ENCODE measurements at regions not wholly inside any gene's neighbourhood (a gene's known extent, or its start where the extent isn't known, plus 50 kb on each side); places are given as distances from the start of the nearest gene placed in this dataset.

DNA sequence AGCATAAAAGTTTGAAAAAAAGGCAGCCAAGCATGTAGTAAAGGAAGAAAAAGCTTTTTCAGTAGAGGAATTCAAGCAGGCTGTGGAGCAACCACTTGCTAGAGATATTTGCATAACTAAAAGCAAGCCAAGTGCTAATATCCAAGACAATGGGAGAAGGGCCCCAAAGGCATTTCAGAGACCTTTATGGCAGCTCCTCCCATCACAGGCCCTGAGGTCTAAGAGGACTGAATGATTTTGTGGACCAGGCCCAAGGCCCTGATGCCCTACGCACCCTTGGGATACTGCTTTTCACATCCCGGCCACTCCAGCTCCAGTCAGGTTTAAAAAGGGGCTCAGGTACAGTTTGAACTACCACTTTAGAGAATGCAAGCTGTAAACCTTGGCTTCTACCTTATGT, 261.7 kb upstream of the SEMA3C start:
- Histone ChIP-seq H3K9me3 (no peaks in the 10 kb centered on the region), H3K27me3 (no peaks in the 10 kb centered on the region), H3K4me1 (no peaks in the 10 kb centered on the region), H3K4me3 (no peak overlapping the region), H3K27ac (no peak overlapping the region), H3K36me3 (no peaks in the 10 kb centered on the region)
- no peak for DNase-seq (ENCODE audit: low spot score in 2 of 2)
- 100% methylated on average over 2 of the region's 2 CpGs for WGBS
- TF ChIP-seq, protein P1, sequence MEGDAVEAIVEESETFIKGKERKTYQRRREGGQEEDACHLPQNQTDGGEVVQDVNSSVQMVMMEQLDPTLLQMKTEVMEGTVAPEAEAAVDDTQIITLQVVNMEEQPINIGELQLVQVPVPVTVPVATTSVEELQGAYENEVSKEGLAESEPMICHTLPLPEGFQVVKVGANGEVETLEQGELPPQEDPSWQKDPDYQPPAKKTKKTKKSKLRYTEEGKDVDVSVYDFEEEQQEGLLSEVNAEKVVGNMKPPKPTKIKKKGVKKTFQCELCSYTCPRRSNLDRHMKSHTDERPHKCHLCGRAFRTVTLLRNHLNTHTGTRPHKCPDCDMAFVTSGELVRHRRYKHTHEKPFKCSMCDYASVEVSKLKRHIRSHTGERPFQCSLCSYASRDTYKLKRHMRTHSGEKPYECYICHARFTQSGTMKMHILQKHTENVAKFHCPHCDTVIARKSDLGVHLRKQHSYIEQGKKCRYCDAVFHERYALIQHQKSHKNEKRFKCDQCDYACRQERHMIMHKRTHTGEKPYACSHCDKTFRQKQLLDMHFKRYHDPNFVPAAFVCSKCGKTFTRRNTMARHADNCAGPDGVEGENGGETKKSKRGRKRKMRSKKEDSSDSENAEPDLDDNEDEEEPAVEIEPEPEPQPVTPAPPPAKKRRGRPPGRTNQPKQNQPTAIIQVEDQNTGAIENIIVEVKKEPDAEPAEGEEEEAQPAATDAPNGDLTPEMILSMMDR (IDR thresholded peaks at IDR 0.05), result no peak
- TF ChIP-seq POLR2A (IDR thresholded peaks at IDR 0.05) (no peak), POLR2AphosphoS5 (IDR thresholded peaks at IDR 0.05) (no peak), EP300 (IDR thresholded peaks at IDR 0.05) (no peak)

DNA sequence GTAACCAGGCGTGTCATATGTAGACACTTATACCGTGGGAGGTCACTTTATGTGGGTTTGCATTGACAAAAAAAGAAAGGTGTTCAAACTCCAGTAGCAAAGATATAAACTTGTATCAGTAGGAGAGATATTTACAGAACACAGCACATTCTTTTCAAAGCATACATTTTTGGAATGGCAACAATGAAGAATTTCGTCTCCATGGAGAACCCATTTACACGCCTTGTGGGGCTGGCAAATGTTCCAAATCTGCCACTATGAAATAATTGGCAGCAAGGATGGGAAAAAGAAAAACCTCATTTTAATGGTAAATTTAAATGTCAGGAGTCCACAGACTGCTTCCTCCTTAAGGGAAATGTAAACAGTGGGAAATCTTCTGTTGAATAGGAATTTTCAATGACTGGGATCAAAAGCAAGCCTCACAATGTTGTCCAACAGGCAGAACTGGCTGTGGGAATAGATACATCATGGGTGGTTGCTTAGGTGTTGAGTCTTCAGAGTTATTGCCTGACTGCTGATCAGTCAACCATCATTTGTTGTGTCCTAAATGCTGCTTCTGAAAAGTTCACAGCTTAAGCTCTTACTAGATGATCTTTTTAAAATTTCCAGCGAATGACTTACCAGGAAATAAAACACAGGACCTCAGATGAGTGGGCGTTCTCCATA, 256.6 kb upstream of the SEMA3C start:
- Histone ChIP-seq H3K4me3 (no peak overlapping the region), H3K9me3 (no peaks in the 10 kb centered on the region), H3K27me3 (no peaks in the 10 kb centered on the region), H3K4me1 (no peaks in the 10 kb centered on the region), H3K27ac (no peak overlapping the region), H3K36me3 (no peaks in the 10 kb centered on the region)
- TF ChIP-seq POLR2A (IDR thresholded peaks at IDR 0.05), result no peak
- WGBS, result 55% methylated on average over 6 of the region's 6 CpGs
- no peak for DNase-seq (ENCODE audit: low spot score in 2 of 2)

DNA sequence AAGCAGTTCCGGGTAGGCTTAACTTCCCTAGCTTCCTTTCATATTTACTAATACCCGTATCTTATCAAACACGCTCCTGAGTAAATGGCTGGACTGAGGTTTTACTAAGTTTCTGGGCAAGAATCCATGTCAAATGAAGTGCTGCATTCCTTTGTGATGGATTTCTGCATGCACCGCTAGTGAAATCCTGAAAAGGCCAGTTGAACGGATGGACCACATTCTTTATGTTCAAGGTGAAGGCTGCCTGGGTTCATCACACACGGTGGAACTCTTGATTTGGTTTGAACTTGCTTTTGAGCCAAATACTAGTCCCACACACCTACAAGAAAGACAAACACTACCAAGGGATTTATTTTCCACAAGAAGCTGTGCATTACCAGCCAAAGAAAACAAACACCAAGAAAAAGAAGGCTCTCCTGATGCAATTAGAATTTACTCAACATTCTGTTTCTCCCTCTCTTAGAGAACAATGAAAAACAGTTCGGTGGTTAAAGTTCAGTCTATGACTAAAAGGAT, 255.0 kb upstream of the SEMA3C start:
- Histone ChIP-seq H3K36me3 (no peaks in the 10 kb centered on the region), H3K9me3 (no peaks in the 10 kb centered on the region), H3K4me1 (no peaks in the 10 kb centered on the region), H3K27me3 (no peaks in the 10 kb centered on the region), H3K4me3 (no peak overlapping the region), H3K27ac (no peak overlapping the region)
- WGBS, result 59% methylated on average over 7 of the region's 7 CpGs
- no peak for DNase-seq (ENCODE audit: low spot score in 2 of 2)
- TF ChIP-seq POLR2A (IDR thresholded peaks at IDR 0.05) (no peak), EP300 (IDR thresholded peaks at IDR 0.05) (no peak), POLR2AphosphoS5 (IDR thresholded peaks at IDR 0.05) (no peak)
- TF ChIP-seq, protein P1 (IDR thresholded peaks at IDR 0.05), result no peak

DNA sequence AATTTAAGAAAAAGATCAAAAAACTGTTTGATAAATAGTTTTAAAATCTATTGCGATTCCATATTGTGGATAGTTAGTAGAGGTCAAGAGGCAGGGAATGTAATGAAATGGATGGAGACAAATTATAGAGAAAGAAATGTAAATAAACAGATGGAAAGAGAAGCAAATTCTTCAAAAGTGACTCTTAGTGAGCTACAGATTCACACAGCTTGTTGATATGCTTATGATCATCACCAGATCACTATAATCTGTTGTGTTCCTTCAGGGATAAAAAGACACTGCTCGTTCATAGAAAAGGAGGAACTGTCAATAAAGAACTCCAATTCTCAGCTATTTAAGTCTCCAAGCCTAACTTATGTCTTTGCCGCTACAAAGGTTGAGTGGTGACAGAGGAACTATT, 251.4 kb upstream of the SEMA3C start:
- no peaks in the 10 kb centered on the region for H3K4me1 ChIP-seq
- H3K9me3 ChIP-seq, result no peaks in the 10 kb centered on the region
- no peak for DNase-seq (ENCODE audit: low spot score in 2 of 2)
- H3K27ac ChIP-seq, result no peak overlapping the region
- no peaks in the 10 kb centered on the region for H3K36me3 ChIP-seq
- 91% methylated on average over 3 of the region's 3 CpGs for WGBS
- H3K27me3 ChIP-seq, result no peaks in the 10 kb centered on the region
- no peak for TF ChIP-seq EP300 (IDR thresholded peaks at IDR 0.05)
- TF ChIP-seq, protein P1 (IDR thresholded peaks at IDR 0.05), result no peak
- no peak for TF ChIP-seq POLR2AphosphoS5 (IDR thresholded peaks at IDR 0.05)
- TF ChIP-seq POLR2A (IDR thresholded peaks at IDR 0.05), result no peak
- H3K4me3 ChIP-seq, result no peak overlapping the region

DNA sequence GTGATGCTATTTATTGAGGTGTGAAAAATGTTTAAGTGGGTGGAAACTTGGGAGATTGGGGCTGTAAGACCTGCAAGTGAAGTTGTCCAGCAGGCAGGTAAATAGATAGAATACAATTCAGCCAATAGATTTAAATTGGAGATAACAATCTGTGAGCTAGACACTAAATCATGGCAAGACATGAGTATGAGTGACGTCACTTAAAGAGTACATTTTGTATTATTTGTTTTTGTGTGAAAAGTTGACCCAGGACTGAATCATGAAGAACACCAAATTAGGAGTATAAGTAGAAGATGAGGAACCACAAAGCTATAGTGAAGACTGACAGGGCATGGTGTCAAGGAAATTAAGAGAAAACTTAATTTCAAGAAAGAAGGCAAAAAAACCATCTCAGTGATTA, 249.1 kb upstream of the SEMA3C start:
- TF ChIP-seq POLR2AphosphoS5 (IDR thresholded peaks at IDR 0.05) (no peak), EP300 (IDR thresholded peaks at IDR 0.05) (no peak), POLR2A (IDR thresholded peaks at IDR 0.05) (no peak)
- TF ChIP-seq, protein P1 (IDR thresholded peaks at IDR 0.05), result no peak
- Histone ChIP-seq H3K27ac (no peak overlapping the region), H3K4me1 (no peaks in the 10 kb centered on the region), H3K27me3 (no peaks in the 10 kb centered on the region), H3K4me3 (no peak overlapping the region), H3K9me3 (no peaks in the 10 kb centered on the region), H3K36me3 (no peaks in the 10 kb centered on the region)
- 86% methylated on average over 1 of the region's 1 CpG for WGBS
- DNase-seq (ENCODE audit: low spot score in 2 of 2), result no peak

DNA sequence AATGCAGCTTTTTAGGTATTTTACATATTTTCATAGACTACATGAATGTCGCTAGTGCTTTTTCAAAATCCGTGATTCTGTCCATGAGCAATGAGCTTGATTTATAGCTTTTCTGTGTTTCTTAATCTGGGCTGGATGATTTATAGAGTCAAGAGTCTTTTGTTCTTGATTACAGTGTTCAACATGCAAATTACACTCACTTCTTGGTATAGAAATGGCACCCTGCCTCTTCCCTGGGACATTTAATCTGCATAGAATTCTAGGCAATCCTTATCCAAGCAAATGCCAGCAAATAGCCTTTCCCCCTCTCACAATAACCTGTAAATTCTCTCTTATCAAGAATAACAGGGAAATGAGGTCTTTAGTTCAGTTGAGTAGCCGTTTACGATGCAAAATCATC, 246.2 kb upstream of the SEMA3C start:
- Histone ChIP-seq H3K27me3 (no peaks in the 10 kb centered on the region), H3K4me3 (no peak overlapping the region), H3K36me3 (no peaks in the 10 kb centered on the region), H3K27ac (no peak overlapping the region), H3K9me3 (no peaks in the 10 kb centered on the region), H3K4me1 (peaks cover 3% of the 10 kb centered on the region)
- no peak for DNase-seq (ENCODE audit: low spot score in 2 of 2)
- whole genome bisulfite sequencing, result 85% methylated on average over 4 of the region's 4 CpGs
- TF ChIP-seq, protein P1 (IDR thresholded peaks at IDR 0.05), result no peak

Measured in suprapubic skin (tissue), 4 donors.